ENCODE measurements at regions not wholly inside any gene's neighbourhood (a gene's known extent, or its start where the extent isn't known, plus 50 kb on each side); places are given as distances from the start of the nearest gene placed in this dataset.
A peak's percentile ranks its signal among the peaks of the same experiment; 100 is the strongest.

DNA sequence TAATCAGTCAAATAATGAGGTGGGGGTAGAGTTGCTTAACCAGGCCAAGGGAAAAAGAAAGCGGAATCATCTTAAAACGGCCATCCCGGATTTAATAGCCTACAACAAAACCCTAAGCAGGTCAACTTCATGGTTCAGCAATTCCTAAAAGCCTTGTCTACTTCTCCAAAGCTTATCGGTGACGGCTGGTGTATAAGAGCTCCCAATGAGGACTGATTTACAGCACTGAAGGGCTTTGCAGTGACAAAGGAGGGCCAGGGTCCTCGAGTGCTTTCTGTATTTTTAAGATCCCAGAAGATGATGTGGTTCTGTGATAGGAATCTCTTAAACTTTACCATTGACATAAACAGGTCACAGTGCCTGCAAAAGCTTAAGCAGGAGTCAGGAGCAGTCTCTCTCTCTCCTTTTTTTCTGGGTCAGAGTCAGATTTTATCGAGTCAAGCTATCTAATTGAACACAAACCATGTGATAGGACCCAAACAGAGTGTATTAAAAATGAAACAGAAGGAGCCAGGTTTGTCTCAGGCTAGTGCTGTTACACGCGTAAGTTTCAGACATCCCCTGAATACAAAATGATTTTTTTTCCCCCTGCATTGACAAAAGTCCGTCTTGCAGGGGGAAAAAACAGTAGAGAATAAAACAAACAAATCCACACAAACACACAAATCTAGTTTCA, 663.6 kb upstream of the ZNF608 start:
- Histone ChIP-seq H3K27me3 (no peaks in the 10 kb centered on the region), H3K4me3 (no peak overlapping the region), H3K4me1 (peaks cover 47% of the 10 kb centered on the region), H3K36me3 (no peaks in the 10 kb centered on the region), H3K9me3 (no peaks in the 10 kb centered on the region), H3K27ac (peak overlapping the region; percentile 59)
- TF ChIP-seq CTCF (IDR thresholded peaks at IDR 0.05): no peak
- no peak for TF ChIP-seq POLR2AphosphoS5 (IDR thresholded peaks at IDR 0.05)
- no peak for TF ChIP-seq POLR2A (IDR thresholded peaks at IDR 0.05)
- no peak for TF ChIP-seq EP300 (IDR thresholded peaks at IDR 0.05)
- WGBS: 65% methylated on average over 10 of the region's 10 CpGs
- DNase-seq (ENCODE audit: low spot score in 2 of 2): no peak

GRCh38 chr5:125410537-125411070, 664.2 kb upstream of the ZNF608 start:
- peak overlapping the region; percentile 59 for H3K27ac ChIP-seq
- no peak for TF ChIP-seq POLR2A (IDR thresholded peaks at IDR 0.05)
- TF ChIP-seq POLR2AphosphoS5 (IDR thresholded peaks at IDR 0.05): no peak
- no peak for TF ChIP-seq EP300 (IDR thresholded peaks at IDR 0.05)
- TF ChIP-seq CTCF (IDR thresholded peaks at IDR 0.05): no peak
- H3K4me1 ChIP-seq: peaks cover 47% of the 10 kb centered on the region
- no peak for DNase-seq (ENCODE audit: low spot score in 2 of 2)
- WGBS: 14% methylated on average over 2 of the region's 2 CpGs
- no peaks in the 10 kb centered on the region for H3K27me3 ChIP-seq
- no peak overlapping the region for H3K4me3 ChIP-seq
- no peaks in the 10 kb centered on the region for H3K36me3 ChIP-seq
- no peaks in the 10 kb centered on the region for H3K9me3 ChIP-seq

DNA sequence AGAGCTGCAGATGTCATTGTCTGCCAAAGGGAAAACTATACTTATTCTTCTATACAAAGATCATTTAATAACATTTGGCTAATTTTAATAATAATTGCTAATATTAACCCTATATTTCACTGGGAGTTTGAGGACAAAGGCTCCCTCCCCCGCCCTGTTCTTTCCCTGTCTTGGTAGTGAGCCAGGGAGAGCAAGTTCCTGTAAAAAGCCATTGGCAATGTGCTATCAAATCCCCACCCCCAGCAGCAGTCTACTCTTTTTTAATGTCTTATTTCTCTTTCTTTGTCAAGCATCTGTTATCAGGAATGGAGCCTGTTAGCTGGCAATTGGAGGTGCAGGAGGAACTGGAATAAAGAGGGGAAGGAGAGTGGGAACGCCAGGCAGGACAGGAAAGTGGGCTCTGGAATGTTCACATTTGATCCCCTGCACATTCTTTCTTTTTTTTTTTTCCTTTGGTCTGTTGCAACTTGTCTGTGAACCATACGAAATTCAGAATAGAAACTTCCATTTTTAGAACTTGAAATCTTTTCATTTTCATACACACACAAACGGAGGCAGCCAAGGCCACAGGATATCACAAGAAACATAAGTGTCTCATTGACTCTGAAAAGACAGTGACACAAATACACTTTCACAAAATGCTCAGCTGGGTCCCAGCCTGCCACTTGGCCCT, 664.8 kb upstream of the ZNF608 start:
- Histone ChIP-seq H3K4me3 (peak overlapping the region; percentile 33), H3K27me3 (no peaks in the 10 kb centered on the region), H3K4me1 (peaks cover 47% of the 10 kb centered on the region), H3K36me3 (no peaks in the 10 kb centered on the region), H3K27ac (peak overlapping the region; percentile 59), H3K9me3 (no peaks in the 10 kb centered on the region)
- TF ChIP-seq CTCF (IDR thresholded peaks at IDR 0.05): no peak
- TF ChIP-seq POLR2AphosphoS5 (IDR thresholded peaks at IDR 0.05): no peak
- TF ChIP-seq POLR2A (IDR thresholded peaks at IDR 0.05): no peak
- TF ChIP-seq EP300 (IDR thresholded peaks at IDR 0.05): no peak
- DNase-seq (ENCODE audit: low spot score in 2 of 2): peak in 1 of 2 donors; percentile 54
- 19% methylated on average over 4 of the region's 4 CpGs for WGBS

DNA sequence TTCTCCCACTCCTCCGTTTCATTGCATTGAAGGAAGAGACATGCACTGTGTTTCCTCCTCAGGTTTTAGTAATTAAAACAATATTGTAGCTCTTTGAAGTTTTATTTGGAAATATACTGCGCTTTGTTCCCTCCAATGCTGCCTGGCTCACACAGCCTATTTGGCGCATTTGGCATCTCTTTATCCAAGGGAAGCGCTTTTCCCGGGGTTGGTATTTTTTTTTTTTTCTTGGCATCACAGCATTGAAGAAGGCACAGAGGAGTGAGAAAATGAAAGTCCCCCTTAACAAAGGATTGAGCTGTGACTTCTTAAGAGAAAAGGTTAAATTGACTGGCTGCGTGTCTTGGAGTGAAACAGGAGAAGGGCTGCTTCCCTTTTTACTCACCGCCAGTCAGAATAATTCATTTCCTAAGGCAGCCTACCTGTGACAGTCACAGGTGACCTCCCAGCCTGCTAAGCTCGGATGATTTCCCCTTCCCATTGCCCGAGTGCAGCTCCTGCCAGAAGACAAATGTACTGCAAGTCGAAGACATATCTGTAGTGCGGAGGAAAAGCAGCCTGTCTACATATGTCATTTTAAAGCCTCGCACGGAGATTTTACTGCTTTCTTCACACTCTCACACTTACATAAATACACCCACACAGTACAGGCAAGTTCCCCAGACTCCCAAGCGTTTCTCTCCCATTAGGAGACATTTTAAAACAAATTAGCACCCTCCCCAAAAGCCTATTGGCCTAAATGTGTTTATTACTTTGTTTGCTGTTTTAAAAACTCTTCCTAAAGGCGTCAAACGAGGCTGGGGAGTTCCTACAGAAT, 665.5 kb upstream of the ZNF608 start:
- Histone ChIP-seq H3K27me3 (no peaks in the 10 kb centered on the region), H3K4me1 (peaks cover 47% of the 10 kb centered on the region), H3K4me3 (peak overlapping the region; percentile 33), H3K27ac (peak overlapping the region; percentile 59), H3K36me3 (no peaks in the 10 kb centered on the region), H3K9me3 (no peaks in the 10 kb centered on the region)
- no peak for DNase-seq (ENCODE audit: low spot score in 2 of 2)
- TF ChIP-seq POLR2AphosphoS5 (IDR thresholded peaks at IDR 0.05) (no peak), CTCF (IDR thresholded peaks at IDR 0.05) (no peak), POLR2A (IDR thresholded peaks at IDR 0.05) (no peak), EP300 (IDR thresholded peaks at IDR 0.05) (no peak)
- 23% methylated on average over 16 of the region's 16 CpGs for WGBS

Measured in suprapubic skin (tissue), 4 donors.